Uterus (tissue), 3 donors: ENCODE measurements at regions not wholly inside any gene's neighbourhood (a gene's known extent, or its start where the extent isn't known, plus 50 kb on each side); places are given as distances from the start of the nearest gene placed in this dataset.

Experiments
- DNase-seq, 2 donors: peaks; one replicate each; pipeline ENCODE4 v3.0.0-alpha.2; 2019 to 2020
- H3K27ac ChIP-seq, 2 donors: fragments of 200-600 bp; sonication (generic); 1 replicate in 1 of 2; 2 replicates in 1 of 2; pipeline ENCODE4 v1.5.1; 2016 to 2018
- H3K27me3 ChIP-seq, 2 donors: fragments of 200-600 bp; sonication (generic); one replicate each; pipeline ENCODE4 v1.5.1; 2018 to 2019; ENCODE audit warnings: control low read depth in 1 of 2
- H3K36me3 ChIP-seq, 2 donors: fragments of 200-600 bp; sonication (generic); one replicate each; pipeline ENCODE4 v1.5.1; 2019; ENCODE audit warnings: control low read depth in 1 of 2
- H3K4me1 ChIP-seq, 2 donors: fragments of 200-600 bp; sonication (generic); one replicate each; pipeline ENCODE4 v1.5.1; 2018 to 2019; ENCODE audit warnings: control low read depth in 1 of 2
- H3K4me3 ChIP-seq, 2 donors: fragments of 200-600 bp; sonication (generic); 1 replicate in 1 of 2; 2 replicates in 1 of 2; pipeline ENCODE4 v1.5.1; 2018 to 2019; ENCODE audit warnings: mild to moderate bottlenecking in 1 of 2
- H3K9me3 ChIP-seq, 2 donors: fragments of 200-600 bp; sonication (generic); one replicate each; pipeline ENCODE4 v1.5.1; 2019; ENCODE audit warnings: control low read depth in 1 of 2
- POLR2A ChIP-seq, 2 donors: fragments of 450-650 bp; IDR thresholded peaks; one replicate each; pipeline ENCODE4 v1.6.1; 2016; ENCODE audit warnings: antibody characterized with exemption in 2 of 2, mild to moderate bottlenecking in 1 of 2, moderate library complexity in 1 of 2
- intact Hi-C: fragments of 100-400 bp; cut with DNase I; formaldehyde crosslinking; loops from one replicate; pipeline ENCODE4 v1.15.1; 2023; ENCODE audit warnings: low total_unique reads
- TF ChIP-seq, protein P1 (sequence below), 4 experiments: fragments of 200-600 bp in 2 of 4; fragments of 450-650 bp in 2 of 4; sonication (generic) in 2 of 4; IDR thresholded peaks; one replicate each; pipeline ENCODE4 v1.5.1; 2016 to 2019; ENCODE audit warnings: antibody characterized with exemption in 4 of 4, mild to moderate bottlenecking in 2 of 4, moderate library complexity in 1 of 4
- donor health status: DM: yes; HTN: yes; CAD: no.

DNA sequence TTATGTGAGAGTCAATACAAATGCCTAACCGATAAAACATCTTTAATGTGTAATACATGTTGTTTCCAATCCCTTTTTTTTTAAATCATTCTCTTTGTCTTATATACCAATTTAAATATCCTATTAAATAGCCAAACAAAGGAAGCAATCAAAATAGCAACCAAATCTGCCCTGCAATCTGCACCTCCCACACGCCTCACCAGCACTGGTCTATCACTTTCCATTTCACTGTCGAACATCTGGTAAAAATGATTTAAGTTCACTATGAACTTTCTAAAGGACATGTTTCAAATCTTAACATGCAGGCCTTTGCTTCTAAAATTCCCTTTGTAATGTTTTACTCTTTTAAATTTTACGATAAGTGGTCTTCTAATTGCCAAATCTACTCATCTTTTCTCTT, 1305.5 kb upstream of the TENM4 start:
- H3K9me3 ChIP-seq: no peaks in the 10 kb centered on the region
- TF ChIP-seq, protein P1, sequence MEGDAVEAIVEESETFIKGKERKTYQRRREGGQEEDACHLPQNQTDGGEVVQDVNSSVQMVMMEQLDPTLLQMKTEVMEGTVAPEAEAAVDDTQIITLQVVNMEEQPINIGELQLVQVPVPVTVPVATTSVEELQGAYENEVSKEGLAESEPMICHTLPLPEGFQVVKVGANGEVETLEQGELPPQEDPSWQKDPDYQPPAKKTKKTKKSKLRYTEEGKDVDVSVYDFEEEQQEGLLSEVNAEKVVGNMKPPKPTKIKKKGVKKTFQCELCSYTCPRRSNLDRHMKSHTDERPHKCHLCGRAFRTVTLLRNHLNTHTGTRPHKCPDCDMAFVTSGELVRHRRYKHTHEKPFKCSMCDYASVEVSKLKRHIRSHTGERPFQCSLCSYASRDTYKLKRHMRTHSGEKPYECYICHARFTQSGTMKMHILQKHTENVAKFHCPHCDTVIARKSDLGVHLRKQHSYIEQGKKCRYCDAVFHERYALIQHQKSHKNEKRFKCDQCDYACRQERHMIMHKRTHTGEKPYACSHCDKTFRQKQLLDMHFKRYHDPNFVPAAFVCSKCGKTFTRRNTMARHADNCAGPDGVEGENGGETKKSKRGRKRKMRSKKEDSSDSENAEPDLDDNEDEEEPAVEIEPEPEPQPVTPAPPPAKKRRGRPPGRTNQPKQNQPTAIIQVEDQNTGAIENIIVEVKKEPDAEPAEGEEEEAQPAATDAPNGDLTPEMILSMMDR (IDR thresholded peaks at IDR 0.05): no peak
- no peak for TF ChIP-seq POLR2A (IDR thresholded peaks at IDR 0.05)
- no peak overlapping the region for H3K27ac ChIP-seq
- no peaks in the 10 kb centered on the region for H3K36me3 ChIP-seq
- H3K27me3 ChIP-seq: no peaks in the 10 kb centered on the region
- no peaks in the 10 kb centered on the region for H3K4me1 ChIP-seq
- H3K4me3 ChIP-seq: no peak overlapping the region
- intact Hi-C loops: no loop called here
- no peak for DNase-seq

DNA sequence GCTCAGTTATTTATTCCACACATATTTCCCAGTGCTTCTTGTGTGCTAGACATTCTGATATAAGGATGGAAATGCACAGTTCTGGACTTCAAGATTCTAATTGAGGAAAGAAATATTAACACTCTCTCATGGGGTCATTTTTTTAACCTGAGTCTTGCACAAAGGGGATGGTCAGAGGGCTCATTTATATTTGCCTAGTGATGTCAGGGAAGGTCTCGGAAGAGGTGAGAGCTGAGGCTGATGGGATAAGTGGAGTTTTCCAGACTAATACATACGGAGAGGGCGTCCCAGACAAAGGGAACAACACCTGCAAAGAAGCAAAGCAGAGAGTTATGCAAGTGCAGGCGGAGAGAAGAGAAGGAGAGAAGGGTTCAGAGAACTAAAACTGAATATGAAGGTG, 1304.6 kb upstream of the TENM4 start:
- Histone ChIP-seq H3K27ac (no peak overlapping the region), H3K36me3 (no peaks in the 10 kb centered on the region), H3K4me1 (no peaks in the 10 kb centered on the region), H3K4me3 (no peak overlapping the region), H3K9me3 (no peaks in the 10 kb centered on the region), H3K27me3 (no peaks in the 10 kb centered on the region)
- intact Hi-C loops: no loop called here
- no peak for DNase-seq
- TF ChIP-seq, protein P1 (IDR thresholded peaks at IDR 0.05): no peak
- TF ChIP-seq POLR2A (IDR thresholded peaks at IDR 0.05): no peak

DNA sequence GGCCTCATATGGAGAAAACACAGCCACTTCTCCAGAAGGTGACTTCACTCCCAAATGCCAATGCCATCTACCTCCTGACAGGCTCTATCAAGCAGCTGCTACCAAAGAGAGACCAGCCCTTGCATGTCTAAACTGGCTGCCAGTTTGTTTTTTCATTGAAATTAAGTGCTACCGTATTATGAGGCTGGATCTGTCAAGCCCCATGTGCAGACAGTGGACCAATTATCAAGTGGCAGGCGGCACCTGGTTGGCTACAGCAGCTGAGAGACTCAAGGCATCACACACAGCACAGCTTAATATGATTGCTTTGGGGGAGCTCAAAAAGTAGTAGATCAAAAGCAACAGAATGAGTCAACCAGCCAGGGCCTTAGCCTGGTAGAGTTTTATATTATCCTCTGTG, 1293.0 kb upstream of the TENM4 start:
- no peak overlapping the region for H3K27ac ChIP-seq
- H3K4me1 ChIP-seq: no peaks in the 10 kb centered on the region
- intact Hi-C loops: no loop called here
- no peaks in the 10 kb centered on the region for H3K9me3 ChIP-seq
- no peaks in the 10 kb centered on the region for H3K27me3 ChIP-seq
- H3K36me3 ChIP-seq: no peaks in the 10 kb centered on the region
- TF ChIP-seq POLR2A (IDR thresholded peaks at IDR 0.05): no peak
- TF ChIP-seq, protein P1 (IDR thresholded peaks at IDR 0.05): no peak
- no peak for DNase-seq
- no peak overlapping the region for H3K4me3 ChIP-seq

DNA sequence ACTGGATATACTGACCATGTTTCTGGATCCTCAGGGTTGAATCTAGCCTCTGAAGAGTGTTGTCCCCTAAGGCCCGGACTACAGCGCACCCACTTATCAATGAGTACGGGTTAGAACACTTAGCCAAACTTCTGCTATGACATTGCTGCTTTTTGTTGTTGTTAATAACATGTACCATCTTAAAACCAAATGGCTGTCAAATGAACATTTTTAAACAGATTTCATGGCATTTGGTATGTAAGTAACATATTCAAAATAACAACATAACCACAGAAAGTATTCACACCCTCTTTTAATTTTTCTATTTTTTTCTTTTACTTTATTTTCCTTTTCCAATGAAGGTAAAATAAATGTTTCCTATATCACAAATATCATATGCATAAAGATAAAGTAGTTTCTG, 1292.5 kb upstream of the TENM4 start:
- Histone ChIP-seq H3K27ac (no peak overlapping the region), H3K9me3 (no peaks in the 10 kb centered on the region), H3K4me1 (no peaks in the 10 kb centered on the region), H3K4me3 (no peak overlapping the region), H3K36me3 (no peaks in the 10 kb centered on the region), H3K27me3 (no peaks in the 10 kb centered on the region)
- TF ChIP-seq, protein P1 (IDR thresholded peaks at IDR 0.05): no peak
- no peak for TF ChIP-seq POLR2A (IDR thresholded peaks at IDR 0.05)
- intact Hi-C loops: no loop called here
- no peak for DNase-seq

DNA sequence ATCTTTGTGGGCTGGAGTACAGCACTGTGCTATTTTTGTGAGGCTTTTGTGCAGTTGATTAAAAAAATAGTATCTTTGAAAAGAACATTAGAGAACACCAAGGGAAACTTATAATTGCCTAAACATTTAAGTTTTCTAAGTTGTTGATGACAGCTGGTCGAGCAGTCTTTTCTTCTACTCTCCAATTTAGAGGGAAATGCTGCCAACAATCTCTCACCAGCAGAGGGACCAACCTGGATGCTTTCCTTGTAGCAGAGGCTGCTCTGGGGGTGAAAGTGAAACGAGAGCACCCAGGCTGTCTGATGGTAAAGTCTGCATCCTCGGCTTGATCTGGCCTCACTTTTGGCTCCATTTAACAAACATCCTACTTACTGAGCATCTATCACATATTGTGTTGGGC, 1286.5 kb upstream of the TENM4 start:
- no peaks in the 10 kb centered on the region for H3K27me3 ChIP-seq
- no peak overlapping the region for H3K4me3 ChIP-seq
- TF ChIP-seq, protein P1 (IDR thresholded peaks at IDR 0.05): no peak
- TF ChIP-seq POLR2A (IDR thresholded peaks at IDR 0.05): no peak
- no peak overlapping the region for H3K27ac ChIP-seq
- no peaks in the 10 kb centered on the region for H3K9me3 ChIP-seq
- no peaks in the 10 kb centered on the region for H3K4me1 ChIP-seq
- no peak for DNase-seq
- H3K36me3 ChIP-seq: no peaks in the 10 kb centered on the region
- intact Hi-C loops: no loop called here
